HTR-8/SVneo (cell line): ENCODE measurements at regions not wholly inside any gene's neighbourhood (a gene's known extent, or its start where the extent isn't known, plus 50 kb on each side); places are given as distances from the start of the nearest gene placed in this dataset.

Experiments
- DNase-seq: peaks from one replicate; pipeline ENCODE4 v3.0.0; 2011; ENCODE audit warnings: low spot score, mixed read lengths; ENCODE audit not compliant: insufficient read length
- FAIRE-seq: peaks from 2 replicates; lab custom pipeline; 2011; peaks lifted over from hg19 to GRCh38; lab: Jason Lieb, UNC

GRCh38 chr5:26681861-26682260 lies 356.5 kb downstream of the CDH9 start:
- DNase-seq = no peak
- FAIRE-seq = peak; percentile 77

GRCh38 chr5:26674846-26675245 lies 363.5 kb downstream of the CDH9 start:
- FAIRE-seq = peak; percentile 55

GRCh38 chr5:26669523-26669922 lies 368.9 kb downstream of the CDH9 start:
- peak; percentile 23 for FAIRE-seq

More at GRCh38 chr5:26674846-26675245, 363.5 kb downstream of the CDH9 start:
- no peak for DNase-seq

GRCh38 chr5:26669031-26669430 lies 369.4 kb downstream of the CDH9 start:
- DNase-seq = no peak
- FAIRE-seq = no peak

More at GRCh38 chr5:26669523-26669922, 368.9 kb downstream of the CDH9 start:
- no peak for DNase-seq

- DNase-seq (no peak), FAIRE-seq (no peak)
These were observed 372.0 kb downstream of the CDH9 start for GRCh38 chr5:26666371-26666770.

- DNase-seq (no peak), FAIRE-seq (no peak)
These were observed 374.9 kb downstream of the CDH9 start for GRCh38 chr5:26663500-26663899.

GRCh38 chr5:26662806-26663360 lies 375.5 kb downstream of the CDH9 start:
- FAIRE-seq = no peak
- DNase-seq = no peak

- FAIRE-seq = peak; percentile 36
- DNase-seq = no peak
These were observed 378.3 kb downstream of the CDH9 start for GRCh38 chr5:26660116-26660515.

GRCh38 chr5:26649000-26649399 lies 389.4 kb downstream of the CDH9 start:
- DNase-seq = no peak
- FAIRE-seq = peak; percentile 26

- no peak for DNase-seq
These were observed 390.6 kb downstream of the CDH9 start for GRCh38 chr5:26647781-26648180.

GRCh38 chr5:26645659-26646058 lies 392.7 kb downstream of the CDH9 start:
- FAIRE-seq (no peak), DNase-seq (no peak)

More at GRCh38 chr5:26647781-26648180, 390.6 kb downstream of the CDH9 start:
- FAIRE-seq = no peak

GRCh38 chr5:26641492-26641891 lies 396.9 kb downstream of the CDH9 start:
- DNase-seq (no peak), FAIRE-seq (no peak)

- FAIRE-seq = no peak
- DNase-seq = no peak
These were observed 413.3 kb downstream of the CDH9 start for GRCh38 chr5:26625099-26625498.

GRCh38 chr5:26622947-26623346 lies 415.4 kb downstream of the CDH9 start:
- FAIRE-seq (peak; percentile 13), DNase-seq (no peak)

- DNase-seq = no peak
- no peak for FAIRE-seq
These were observed 427.8 kb downstream of the CDH9 start for GRCh38 chr5:26610577-26610976.

- DNase-seq (no peak), FAIRE-seq (no peak)
These were observed 436.8 kb downstream of the CDH9 start for GRCh38 chr5:26601563-26601962.

GRCh38 chr5:26582350-26583045 lies 455.9 kb downstream of the CDH9 start:
- FAIRE-seq = no peak
- DNase-seq = no peak

- FAIRE-seq (no peak), DNase-seq (no peak)
These were observed 458.7 kb downstream of the CDH9 start for GRCh38 chr5:26579712-26580111.

GRCh38 chr5:26578002-26578401 lies 460.4 kb downstream of the CDH9 start:
- FAIRE-seq = no peak
- DNase-seq = no peak

- no peak for DNase-seq
- no peak for FAIRE-seq
These were observed 465.9 kb downstream of the CDH9 start for GRCh38 chr5:26572480-26572879.

- peak; percentile 83 for FAIRE-seq
- no peak for DNase-seq
These were observed 468.5 kb downstream of the CDH9 start for GRCh38 chr5:26569929-26570258.
